Endodermal cell (in vitro differentiated cells): ENCODE measurements at regions not wholly inside any gene's neighbourhood (a gene's known extent, or its start where the extent isn't known, plus 50 kb on each side); places are given as distances from the start of the nearest gene placed in this dataset.

ENCODE experiments used
- DNase-seq: peaks from one replicate; pipeline ENCODE4 v3.0.0-alpha.2; 2017
- H3K27ac ChIP-seq: 2 replicates; pipeline ENCODE4 v1.5.1; 2013; ENCODE audit warnings: mild to moderate bottlenecking, low read depth, low read length, moderate library complexity
- H3K27me3 ChIP-seq: 2 replicates; pipeline ENCODE4 v1.6.1; 2013; ENCODE audit warnings: mild to moderate bottlenecking, low read length, moderate library complexity; ENCODE audit not compliant: insufficient read depth, control insufficient read depth, poor library complexity, severe bottlenecking
- H3K36me3 ChIP-seq: 2 replicates; pipeline ENCODE4 v1.7.0; 2013; ENCODE audit warnings: mild to moderate bottlenecking, low read length, moderate library complexity; ENCODE audit not compliant: control insufficient read depth, insufficient read depth
- H3K4me1 ChIP-seq: one replicate; pipeline ENCODE4 v1.7.0; 2013; ENCODE audit warnings: low read length; ENCODE audit not compliant: control insufficient read depth, insufficient read depth
- H3K4me3 ChIP-seq: 2 replicates; pipeline ENCODE4 v1.5.1; 2013; ENCODE audit warnings: mild to moderate bottlenecking, low read length, moderate library complexity
- H3K9ac ChIP-seq: 2 replicates; pipeline ENCODE4 v1.6.1; 2013; ENCODE audit warnings: mild to moderate bottlenecking, low read length, moderate library complexity; ENCODE audit not compliant: poor library complexity, severe bottlenecking; ENCODE audit errors: extremely low read depth
- H3K9me3 ChIP-seq: 2 replicates; pipeline ENCODE4 v1.6.1; 2013; ENCODE audit warnings: mild to moderate bottlenecking, low read length, moderate library complexity; ENCODE audit not compliant: control insufficient read depth
- H3K27ac Mint-ChIP-seq: 2 replicates; pipeline ENCODE4 v1.8.0; 2020; ENCODE audit warnings: mixed read lengths
- H3K27me3 Mint-ChIP-seq: 2 replicates; pipeline ENCODE4 v1.8.0; 2021; ENCODE audit warnings: mild to moderate bottlenecking, mixed read lengths; ENCODE audit not compliant: insufficient read depth
- H3K36me3 Mint-ChIP-seq: 2 replicates; pipeline ENCODE4 v1.8.0; 2020; ENCODE audit warnings: low read depth, mixed read lengths
- H3K4me1 Mint-ChIP-seq: 2 replicates; pipeline ENCODE4 v1.8.0; 2020; ENCODE audit warnings: mixed read lengths
- H3K4me3 Mint-ChIP-seq: 2 replicates; pipeline ENCODE4 v1.8.0; 2020; ENCODE audit warnings: mild to moderate bottlenecking, moderate library complexity, mixed read lengths
- H3K9me3 Mint-ChIP-seq: 2 replicates; pipeline ENCODE4 v1.8.0; 2020; ENCODE audit warnings: mild to moderate bottlenecking, mixed read lengths
- WGBS, 2 experiments: methylation state at CpG; one replicate each; pipeline versions ENCODE4 v1.1.5 to v1.1.7; 2013; ENCODE audit warnings: missing lambda C conversion rate in 2 of 2, mixed read lengths in 1 of 2; ENCODE audit not compliant: insufficient coverage in 1 of 2, insufficient read length in 1 of 2; 5-methylcytosine and 5-hydroxymethylcytosine counted together
- TF ChIP-seq, protein P1 (sequence below): fragments of 200-600 bp; sonication (generic); conservative IDR thresholded peaks from 2 replicates; pipeline ENCODE4 v1.5.0; 2021; ENCODE audit warnings: antibody characterized with exemption, mild to moderate bottlenecking

DNA sequence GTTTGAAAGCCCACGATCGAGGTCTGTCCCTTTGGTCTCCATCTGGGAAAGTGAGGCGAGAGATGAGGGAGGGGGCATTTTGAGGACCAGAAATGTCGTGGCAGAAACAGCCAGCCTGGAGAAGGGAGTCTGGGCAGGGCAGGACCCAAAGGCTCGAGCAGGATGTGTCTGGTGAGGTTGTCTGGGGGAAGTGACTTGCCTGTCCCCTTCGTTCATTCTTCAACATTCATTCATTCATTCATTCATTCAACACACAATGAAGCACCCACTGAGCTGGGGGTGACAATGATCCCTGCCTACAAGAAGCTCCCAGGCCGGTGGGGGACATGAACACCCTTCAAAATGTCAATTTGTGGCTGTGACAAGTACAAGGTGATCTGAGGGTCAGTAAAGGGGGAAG lies 80.5 kb downstream of the CEBPB start:
- no peak overlapping the region for H3K27ac Mint-ChIP-seq
- 60 to 85% methylated on average over 1 to 6 of the region's 7 CpGs for WGBS, 2 experiments
- TF ChIP-seq, protein P1, sequence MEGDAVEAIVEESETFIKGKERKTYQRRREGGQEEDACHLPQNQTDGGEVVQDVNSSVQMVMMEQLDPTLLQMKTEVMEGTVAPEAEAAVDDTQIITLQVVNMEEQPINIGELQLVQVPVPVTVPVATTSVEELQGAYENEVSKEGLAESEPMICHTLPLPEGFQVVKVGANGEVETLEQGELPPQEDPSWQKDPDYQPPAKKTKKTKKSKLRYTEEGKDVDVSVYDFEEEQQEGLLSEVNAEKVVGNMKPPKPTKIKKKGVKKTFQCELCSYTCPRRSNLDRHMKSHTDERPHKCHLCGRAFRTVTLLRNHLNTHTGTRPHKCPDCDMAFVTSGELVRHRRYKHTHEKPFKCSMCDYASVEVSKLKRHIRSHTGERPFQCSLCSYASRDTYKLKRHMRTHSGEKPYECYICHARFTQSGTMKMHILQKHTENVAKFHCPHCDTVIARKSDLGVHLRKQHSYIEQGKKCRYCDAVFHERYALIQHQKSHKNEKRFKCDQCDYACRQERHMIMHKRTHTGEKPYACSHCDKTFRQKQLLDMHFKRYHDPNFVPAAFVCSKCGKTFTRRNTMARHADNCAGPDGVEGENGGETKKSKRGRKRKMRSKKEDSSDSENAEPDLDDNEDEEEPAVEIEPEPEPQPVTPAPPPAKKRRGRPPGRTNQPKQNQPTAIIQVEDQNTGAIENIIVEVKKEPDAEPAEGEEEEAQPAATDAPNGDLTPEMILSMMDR: no peak

GRCh38 chr20:50271612-50272011 lies 81.0 kb downstream of the CEBPB start:
- no peaks in the 10 kb centered on the region for H3K36me3 ChIP-seq
- no peak overlapping the region for H3K9ac ChIP-seq
- no peaks in the 10 kb centered on the region for H3K9me3 Mint-ChIP-seq
- H3K4me1 ChIP-seq: no peaks in the 10 kb centered on the region
- TF ChIP-seq, protein P1: no peak
- no peak overlapping the region for H3K27ac Mint-ChIP-seq
- H3K27ac ChIP-seq: no peak overlapping the region
- no peaks in the 10 kb centered on the region for H3K27me3 ChIP-seq
- no peak overlapping the region for H3K4me3 ChIP-seq
- WGBS, 2 experiments: 92 to 100% methylated on average over 1 to 7 of the region's 7 CpGs
- H3K4me3 Mint-ChIP-seq: no peak overlapping the region
- DNase-seq: no peak
- no peaks in the 10 kb centered on the region for H3K27me3 Mint-ChIP-seq
- no peaks in the 10 kb centered on the region for H3K9me3 ChIP-seq
- H3K4me1 Mint-ChIP-seq: peaks cover 9% of the 10 kb centered on the region
- H3K36me3 Mint-ChIP-seq: no peaks in the 10 kb centered on the region

More for the DNA sequence above, 80.5 kb downstream of the CEBPB start:
- Histone ChIP-seq H3K9ac (no peak overlapping the region), H3K9me3 (no peaks in the 10 kb centered on the region), H3K36me3 (no peaks in the 10 kb centered on the region), H3K4me1 (no peaks in the 10 kb centered on the region), H3K27me3 (no peaks in the 10 kb centered on the region), H3K27ac (no peak overlapping the region), H3K4me3 (no peak overlapping the region)
- Mint-ChIP-seq H3K36me3 (no peaks in the 10 kb centered on the region), H3K4me3 (no peak overlapping the region), H3K27me3 (no peaks in the 10 kb centered on the region), H3K4me1 (peaks cover 9% of the 10 kb centered on the region), H3K9me3 (no peaks in the 10 kb centered on the region)
- no peak for DNase-seq

DNA sequence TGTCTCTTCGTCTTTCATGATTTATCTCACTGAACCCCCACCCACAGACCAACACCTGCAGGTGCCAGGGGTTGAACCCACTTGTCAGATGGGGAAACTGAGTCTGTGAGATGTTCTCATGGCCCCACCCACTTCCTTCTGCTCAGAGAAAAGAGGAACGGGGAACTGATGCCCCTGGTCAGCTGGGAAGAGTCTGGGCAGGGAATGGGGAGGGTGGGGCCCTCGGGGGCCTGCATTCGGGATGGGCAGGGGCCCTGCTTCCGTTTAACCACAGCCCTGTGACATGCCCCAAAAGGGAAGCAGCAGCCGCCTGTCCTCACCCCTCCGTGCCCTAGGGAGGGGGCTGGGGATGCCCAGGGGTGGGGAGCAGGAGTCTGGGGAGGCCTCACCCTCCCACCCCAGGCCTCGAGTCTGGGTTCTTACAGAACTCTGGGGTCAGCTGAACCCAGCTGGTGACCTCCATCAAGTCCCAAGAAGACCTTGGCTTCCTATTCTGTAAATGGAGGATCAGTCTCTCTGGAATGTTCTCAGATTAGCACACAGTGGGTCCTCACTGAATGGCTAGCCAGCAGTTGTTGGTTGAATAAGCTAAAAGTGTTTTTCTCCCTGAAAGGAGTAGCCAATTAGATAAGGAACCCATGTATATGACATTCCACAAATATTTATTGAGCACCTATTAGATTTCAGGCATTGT lies 81.5 kb downstream of the CEBPB start:
- H3K36me3 Mint-ChIP-seq: no peaks in the 10 kb centered on the region
- H3K9me3 Mint-ChIP-seq: no peaks in the 10 kb centered on the region
- 75 to 91% methylated on average over 1 to 8 of the region's 8 CpGs for WGBS, 2 experiments
- no peak for DNase-seq
- Histone ChIP-seq H3K27me3 (no peaks in the 10 kb centered on the region), H3K27ac (no peak overlapping the region), H3K9ac (no peak overlapping the region), H3K9me3 (no peaks in the 10 kb centered on the region), H3K36me3 (no peaks in the 10 kb centered on the region), H3K4me1 (no peaks in the 10 kb centered on the region), H3K4me3 (no peak overlapping the region)
- H3K27me3 Mint-ChIP-seq: peaks cover 2% of the 10 kb centered on the region
- H3K27ac Mint-ChIP-seq: no peak overlapping the region
- H3K4me1 Mint-ChIP-seq: peaks cover 8% of the 10 kb centered on the region
- H3K4me3 Mint-ChIP-seq: no peak overlapping the region
- TF ChIP-seq, protein P1: no peak
